H1 (cell line): ENCODE measurements at regions not wholly inside any gene's neighbourhood (a gene's known extent, or its start where the extent isn't known, plus 50 kb on each side); places are given as distances from the start of the nearest gene placed in this dataset.

Source experiments
- CTCF ChIA-PET: fragments of 300-600 bp; sonication (Branson Sonifier 250); formaldehyde crosslinking; loops from one replicate; lab custom pipeline; 2021; ENCODE audit not compliant: partially characterized antibody; lab: Charles Lee
- POLR2A ChIA-PET: fragments of 300-600 bp; sonication (Branson Sonifier 250); formaldehyde crosslinking; loops from one replicate; lab custom pipeline; 2021; ENCODE audit warnings: inconsistent platforms; ENCODE audit not compliant: partially characterized antibody; lab: Charles Lee
- DNase-seq, 2 experiments: peaks; one replicate each; pipeline versions ENCODE4 v3.0.0 to v3.0.0-alpha.2; 2010 to 2022; ENCODE audit warnings: low spot score in 2 of 2, low read depth in 1 of 2, mixed read lengths in 1 of 2
- FAIRE-seq: peaks from 2 replicates; lab custom pipeline; 2011; peaks lifted over from hg19 to GRCh38; lab: Jason Lieb, UNC
- H2AFZ ChIP-seq: 2 replicates; pipeline ENCODE4 v1.8.1; 2012; ENCODE audit warnings: low read length, inconsistent platforms
- H2AK5ac ChIP-seq: 2 replicates; pipeline ENCODE4 v1.6.1; 2013; ENCODE audit warnings: low read depth, low read length
- H2BK120ac ChIP-seq: replicated peaks from 2 replicates; pipeline ENCODE3; 2013; ENCODE audit warnings: low read depth, low read length, inconsistent platforms
- H2BK12ac ChIP-seq: 2 replicates; pipeline ENCODE4 v1.6.1; 2013; ENCODE audit warnings: low read depth, low read length
- H2BK15ac ChIP-seq: 2 replicates; pipeline ENCODE4 v1.6.1; 2013; ENCODE audit warnings: low read length
- H2BK20ac ChIP-seq: 2 replicates; pipeline ENCODE4 v1.6.1; 2013; ENCODE audit warnings: low read length
- H2BK5ac ChIP-seq: 2 replicates; pipeline ENCODE4 v1.6.1; 2013; ENCODE audit warnings: low read depth, low read length
- H3K14ac ChIP-seq: 2 replicates; pipeline ENCODE4 v1.6.1; 2013; ENCODE audit warnings: inconsistent platforms; ENCODE audit not compliant: insufficient read length
- H3K18ac ChIP-seq: 2 replicates; pipeline ENCODE4 v1.6.1; 2013; ENCODE audit warnings: low read length; ENCODE audit errors: extremely low read depth
- H3K23ac ChIP-seq: 2 replicates; pipeline ENCODE4 v1.6.1; 2013; ENCODE audit warnings: inconsistent platforms; ENCODE audit not compliant: insufficient read length
- H3K23me2 ChIP-seq: 2 replicates; pipeline ENCODE4 v1.6.1; 2013; ENCODE audit warnings: low read depth, low read length
- H3K27ac ChIP-seq: 2 replicates; pipeline ENCODE4 v1.6.1; 2011; ENCODE audit warnings: low read depth, low read length, inconsistent platforms
- H3K27me3 ChIP-seq, 4 experiments: replicated peaks in 1 of 4; 1 replicate in 1 of 4; 2 replicates in 3 of 4; pipeline versions ENCODE4 v1.6.1 to v1.8.1; 2011 to 2013; ENCODE audit warnings: low read length in 3 of 4, mild to moderate bottlenecking in 3 of 4, inconsistent platforms in 2 of 4, mixed read lengths in 2 of 4, moderate library complexity in 1 of 4; ENCODE audit not compliant: control insufficient read depth in 3 of 4, insufficient read depth in 3 of 4; ENCODE audit errors: extremely low read depth in 1 of 4
- H3K36me3 ChIP-seq, 4 experiments: 2 replicates each; pipeline versions ENCODE4 v1.6.1 to v1.8.1; 2011 to 2013; ENCODE audit warnings: mild to moderate bottlenecking in 4 of 4, low read length in 3 of 4, moderate library complexity in 2 of 4, control low read depth in 1 of 4, inconsistent platforms in 1 of 4; ENCODE audit not compliant: insufficient read depth in 4 of 4, control insufficient read depth in 2 of 4
- H3K4ac ChIP-seq: replicated peaks from 2 replicates; pipeline ENCODE3; 2013; ENCODE audit warnings: low read length, low read depth, mixed read lengths, inconsistent platforms; ENCODE audit not compliant: insufficient read length
- H3K4me1 ChIP-seq, 4 experiments: replicated peaks in 1 of 4; 1 replicate in 1 of 4; 2 replicates in 3 of 4; pipeline versions ENCODE4 v1.6.1 to v1.8.1; 2011 to 2013; ENCODE audit warnings: low read length in 3 of 4, inconsistent platforms in 2 of 4, mixed read lengths in 1 of 4; ENCODE audit not compliant: insufficient read depth in 4 of 4, control insufficient read depth in 3 of 4
- H3K4me2 ChIP-seq, 2 experiments: 2 replicates each; pipeline versions ENCODE4 v1.6.1 to v1.8.1; 2011 to 2013; ENCODE audit warnings: low read depth in 2 of 2, low read length in 2 of 2, control low read depth in 1 of 2, inconsistent platforms in 1 of 2, mild to moderate bottlenecking in 1 of 2; ENCODE audit not compliant: insufficient read depth in 1 of 2
- H3K4me3 ChIP-seq, 4 experiments: fragments of 200-600, 300-600 bp in 1 of 4; sonication (generic), shearing (Covaris generic), sonication (Bioruptor Twin) in 1 of 4; 2 replicates each; pipeline versions ENCODE4 v1.5.1 to v1.8.1; 2011 to 2016; ENCODE audit warnings: low read length in 4 of 4, low read depth in 3 of 4, control low read depth in 2 of 4, inconsistent platforms in 2 of 4, mild to moderate bottlenecking in 2 of 4, mixed read lengths in 1 of 4, moderate library complexity in 1 of 4; ENCODE audit not compliant: insufficient read depth in 2 of 4; ENCODE audit errors: extremely low read depth in 1 of 4
- H3K56ac ChIP-seq: replicated peaks from 2 replicates; pipeline ENCODE3; 2013; ENCODE audit warnings: low read depth, mild to moderate bottlenecking, mixed read lengths, low read length, inconsistent platforms; ENCODE audit not compliant: insufficient read length
- H3K79me1 ChIP-seq: 2 replicates; pipeline ENCODE4 v1.6.1; 2013; ENCODE audit warnings: low read depth, low read length, control low read depth
- H3K79me2 ChIP-seq, 2 experiments: 2 replicates each; pipeline versions ENCODE4 v1.6.1 to v1.8.1; 2012 to 2013; ENCODE audit warnings: low read length in 2 of 2, mild to moderate bottlenecking in 2 of 2, inconsistent platforms in 1 of 2; ENCODE audit not compliant: insufficient read depth in 2 of 2, control insufficient read depth in 1 of 2
- H3K9ac ChIP-seq, 4 experiments: replicated peaks in 1 of 4; 1 replicate in 1 of 4; 2 replicates in 3 of 4; pipeline versions ENCODE4 v1.6.1 to v1.8.1; 2011 to 2013; ENCODE audit warnings: low read depth in 3 of 4, low read length in 3 of 4, control low read depth in 2 of 4, mild to moderate bottlenecking in 2 of 4, moderate library complexity in 2 of 4, inconsistent platforms in 1 of 4; ENCODE audit errors: extremely low read depth in 1 of 4
- H3K9me3 ChIP-seq, 2 experiments: 2 replicates each; pipeline versions ENCODE4 v1.6.1 to v1.8.1; 2012 to 2013; ENCODE audit warnings: mild to moderate bottlenecking in 2 of 2, moderate library complexity in 2 of 2, control low read depth in 1 of 2, inconsistent platforms in 1 of 2, low read depth in 1 of 2, low read length in 1 of 2, mixed read lengths in 1 of 2; ENCODE audit not compliant: insufficient read depth in 2 of 2
- H4K20me1 ChIP-seq, 2 experiments: replicated peaks in 1 of 2; 2 replicates each; pipeline versions ENCODE3 to v1.8.1; 2011 to 2013; ENCODE audit warnings: inconsistent platforms in 2 of 2, low read length in 2 of 2, mild to moderate bottlenecking in 1 of 2; ENCODE audit not compliant: insufficient read depth in 2 of 2, control insufficient read depth in 1 of 2
- H4K5ac ChIP-seq: 2 replicates; pipeline ENCODE4 v1.6.1; 2013; ENCODE audit warnings: low read length, low read depth, mixed read lengths, inconsistent platforms; ENCODE audit not compliant: insufficient read length
- H4K8ac ChIP-seq: 2 replicates; pipeline ENCODE4 v1.8.0; 2013; ENCODE audit warnings: mild to moderate bottlenecking, moderate library complexity, low read length, inconsistent platforms; ENCODE audit not compliant: insufficient read depth; ENCODE audit errors: extremely low read depth
- H4K91ac ChIP-seq: replicated peaks from 2 replicates; pipeline ENCODE3; 2013; ENCODE audit warnings: low read length, mixed read lengths, inconsistent platforms; ENCODE audit not compliant: insufficient read length
- CEBPB ChIP-seq: IDR thresholded peaks from 2 replicates; pipeline ENCODE4 v1.6.1; 2012; ENCODE audit warnings: low read depth, low read length
- CREB1 ChIP-seq: IDR thresholded peaks from 2 replicates; pipeline ENCODE4 v1.6.1; 2012; ENCODE audit warnings: inconsistent platforms
- EZH2 ChIP-seq: fragments of 200-600 bp; sonication (generic); IDR thresholded peaks from 2 replicates; pipeline ENCODE4 v1.7.1; 2012; ENCODE audit warnings: low read depth, mild to moderate bottlenecking, moderate library complexity, low read length, inconsistent platforms; ENCODE audit not compliant: severe bottlenecking
- FOSL1 ChIP-seq: IDR thresholded peaks from 2 replicates; pipeline ENCODE4 v1.6.1; 2011; ENCODE audit warnings: mild to moderate bottlenecking, low read depth, low read length, moderate library complexity; ENCODE audit not compliant: insufficient read depth
- KDM5A ChIP-seq: fragments of 200-600 bp; IDR thresholded peaks from 2 replicates; pipeline ENCODE4 v1.7.1; 2012; ENCODE audit warnings: mild to moderate bottlenecking, low read length, inconsistent platforms, mixed read lengths
- NRF1 ChIP-seq: IDR thresholded peaks from 2 replicates; pipeline ENCODE4 v1.6.1; 2011; ENCODE audit warnings: mild to moderate bottlenecking, low read depth, low read length, improper control_type of control experiment
- RNF2 ChIP-seq: fragments of 200-900, 300-1000 bp; sonication (generic); IDR thresholded peaks from 2 replicates; pipeline ENCODE4 v1.7.1; 2016; ENCODE audit warnings: borderline replicate concordance, low read depth, mild to moderate bottlenecking, antibody characterized with exemption, low read length; ENCODE audit not compliant: poor library complexity, severe bottlenecking; ENCODE audit errors: missing control alignments
- SIN3A ChIP-seq, 2 experiments: IDR thresholded peaks in 1 of 2; conservative IDR thresholded peaks in 1 of 2; 2 replicates each; pipeline ENCODE4 v1.6.1; 2011 to 2012; ENCODE audit warnings: low read length in 2 of 2, improper control_type of control experiment in 1 of 2, low read depth in 1 of 2, mild to moderate bottlenecking in 1 of 2
- SIRT6 ChIP-seq: IDR thresholded peaks from one replicate; pipeline ENCODE4 v1.7.1; 2012; ENCODE audit warnings: low read length, inconsistent platforms
- SRF ChIP-seq: IDR thresholded peaks from 2 replicates; pipeline ENCODE4 v1.6.1; 2011; ENCODE audit warnings: mild to moderate bottlenecking, low read depth, low read length, moderate library complexity
- TAF1 ChIP-seq: IDR thresholded peaks from 2 replicates; pipeline ENCODE4 v1.6.1; 2011; ENCODE audit warnings: mild to moderate bottlenecking, low read depth, low read length
- TBP ChIP-seq: IDR thresholded peaks from 2 replicates; pipeline ENCODE4 v1.6.1; 2011; ENCODE audit warnings: low read depth, low read length, improper control_type of control experiment
- TCF12 ChIP-seq: IDR thresholded peaks from 2 replicates; pipeline ENCODE4 v1.6.1; 2011; ENCODE audit warnings: low read depth, mild to moderate bottlenecking, low read length
- TEAD4 ChIP-seq: IDR thresholded peaks from 2 replicates; pipeline ENCODE4 v1.6.1; 2012; ENCODE audit warnings: low read depth, low read length, inconsistent platforms, mixed read lengths
- WGBS, 2 experiments: shearing (Covaris generic) in 1 of 2; methylation state at CpG; one replicate each; pipeline versions ENCODE4 v1.1.6 to v1.1.7; 2013 to 2015; ENCODE audit warnings: low lambda C conversion rate in 2 of 2, mixed read lengths in 2 of 2, inconsistent platforms in 1 of 2, low coverage in 1 of 2, missing lambda C conversion rate in 1 of 2; ENCODE audit not compliant: insufficient replicate concordance in 2 of 2, insufficient coverage in 1 of 2, insufficient read length in 1 of 2; ENCODE audit errors: extremely low coverage in 1 of 2, missing lambda C conversion rate in 1 of 2; 5-methylcytosine and 5-hydroxymethylcytosine counted together

- H3K9ac ChIP-seq, result no peak overlapping the region
- no peaks in the 10 kb centered on the region for H3K4me1 ChIP-seq
- H2AK5ac ChIP-seq, result no peak overlapping the region
- H2AFZ ChIP-seq, result no peak overlapping the region
- H3K14ac ChIP-seq, result no peak overlapping the region
- ChIA-PET POLR2A (no interaction called here), CTCF (no interaction called here)
- H3K27ac ChIP-seq, result no peak overlapping the region
- H2BK12ac ChIP-seq, result no peak overlapping the region
- no peaks in the 10 kb centered on the region for H3K36me3 ChIP-seq
- H2BK5ac ChIP-seq, result no peak overlapping the region
- no peak overlapping the region for H3K56ac ChIP-seq
- H2BK120ac ChIP-seq, result no peak overlapping the region
- no peaks in the 10 kb centered on the region; the same call in 1 of the 2 replicates for H3K23me2 ChIP-seq
- no peaks in the 10 kb centered on the region for H3K27me3 ChIP-seq
- no peak overlapping the region for H3K4me3 ChIP-seq
- H3K79me1 ChIP-seq, result no peaks in the 10 kb centered on the region
- no peak overlapping the region for H2BK20ac ChIP-seq
- H3K79me2 ChIP-seq, result no peaks in the 10 kb centered on the region
- H4K91ac ChIP-seq, result no peak overlapping the region
- H3K23ac ChIP-seq, result no peak overlapping the region
- H3K9me3 ChIP-seq, result no peaks in the 10 kb centered on the region; a peak in 1 of 4 replicates
- no peak overlapping the region for H3K4ac ChIP-seq
- FAIRE-seq (no peak), DNase-seq (no peak)
- WGBS, 2 experiments, result 72% methylated on average over 2 of the region's 2 CpGs; no CpG with 5 or more reads in 1 of the 2 experiments
- H4K20me1 ChIP-seq, result no peaks in the 10 kb centered on the region
- no peak overlapping the region for H2BK15ac ChIP-seq
- H4K5ac ChIP-seq, result no peak overlapping the region
- no peak overlapping the region for H4K8ac ChIP-seq
- no peak overlapping the region for H3K4me2 ChIP-seq
- H3K18ac ChIP-seq, result no peak overlapping the region
- no peak for TF ChIP-seq SRF
- no peak for TF ChIP-seq TCF12
- TF ChIP-seq SIRT6, result no peak
- no peak for TF ChIP-seq KDM5A
- TF ChIP-seq CEBPB, result no peak
- no peak for TF ChIP-seq CREB1
- no peak for TF ChIP-seq RNF2
- no peak for TF ChIP-seq EZH2
- no peak for TF ChIP-seq TAF1
- no peak for TF ChIP-seq TEAD4
- TF ChIP-seq NRF1, result no peak
- TF ChIP-seq FOSL1, result no peak
- no peak for TF ChIP-seq SIN3A (conservative IDR thresholded peaks at IDR 0.05 in 1 of 2, IDR thresholded peaks at IDR 0.05 in 1 of 2; ENCODE audit: low read depth in 1 of 2, low read length in 2 of 2)
- TF ChIP-seq TBP, result no peak
Observed at GRCh38 chr2:41821167-41821566, 226.7 kb upstream of the PKDCC start.
